ENCODE measurements at regions not wholly inside any gene's neighbourhood (a gene's known extent, or its start where the extent isn't known, plus 50 kb on each side); places are given as distances from the start of the nearest gene placed in this dataset.
"Not testable (repeated sequence)": the region's sequence is repeated elsewhere in the genome, so short reads cannot be mapped to it uniquely, and the experiment has no call there.

GRCh38 chr6:16989976-16990375 lies 111.9 kb upstream of the STMND1 start:
- H3K9me3 ChIP-seq (ENCODE audit: control insufficient read depth in 1 of 2, low read length in 2 of 2); H3K27me3 ChIP-seq (ENCODE audit: low read depth, low read length); H3K27ac ChIP-seq (ENCODE audit: low read length); H3K36me3 ChIP-seq (ENCODE audit: control insufficient read depth in 1 of 2, insufficient read depth in 2 of 2, low read length in 2 of 2); H3K4me3 ChIP-seq (ENCODE audit: low read depth in 1 of 2, low read length in 2 of 2): not testable (repeated sequence)
- H3K4me1 ChIP-seq (ENCODE audit: control insufficient read depth in 1 of 2, insufficient read depth in 2 of 2, low read length in 2 of 2): peaks cover 6 to 14% of the 10 kb centered on the region in 2 donors

- peaks cover 6 to 14% of the 10 kb centered on the region in 2 donors for H3K4me1 ChIP-seq (ENCODE audit: control insufficient read depth in 1 of 2, insufficient read depth in 2 of 2, low read length in 2 of 2)
- peaks cover 0 to 2% of the 10 kb centered on the region in 2 donors for H3K9me3 ChIP-seq (ENCODE audit: control insufficient read depth in 1 of 2, low read length in 2 of 2)
- no peak overlapping the region for H3K27ac ChIP-seq (ENCODE audit: low read length)
- no peak overlapping the region for H3K4me3 ChIP-seq (ENCODE audit: low read depth in 1 of 2, low read length in 2 of 2)
- no peaks in the 10 kb centered on the region for H3K36me3 ChIP-seq (ENCODE audit: control insufficient read depth in 1 of 2, insufficient read depth in 2 of 2, low read length in 2 of 2)
- no peaks in the 10 kb centered on the region for H3K27me3 ChIP-seq (ENCODE audit: low read depth, low read length)
Measured at GRCh38 chr6:16989382-16989781, 112.5 kb upstream of the STMND1 start.

- Histone ChIP-seq H3K4me1 (ENCODE audit: control insufficient read depth in 1 of 2, insufficient read depth in 2 of 2, low read length in 2 of 2) (peaks cover 6 to 14% of the 10 kb centered on the region in 2 donors), H3K4me3 (ENCODE audit: low read depth in 1 of 2, low read length in 2 of 2) (no peak overlapping the region), H3K27ac (ENCODE audit: low read length) (no peak overlapping the region), H3K9me3 (ENCODE audit: control insufficient read depth in 1 of 2, low read length in 2 of 2) (peaks cover 0 to 2% of the 10 kb centered on the region in 2 donors), H3K27me3 (ENCODE audit: low read depth, low read length) (no peaks in the 10 kb centered on the region), H3K36me3 (ENCODE audit: control insufficient read depth in 1 of 2, insufficient read depth in 2 of 2, low read length in 2 of 2) (no peaks in the 10 kb centered on the region)
Measured at GRCh38 chr6:16987996-16988395, 113.9 kb upstream of the STMND1 start.

GRCh38 chr6:16985513-16986284 lies 116.2 kb upstream of the STMND1 start:
- Histone ChIP-seq H3K4me1 (ENCODE audit: control insufficient read depth in 1 of 2, insufficient read depth in 2 of 2, low read length in 2 of 2) (peaks cover 6 to 14% of the 10 kb centered on the region in 2 donors), H3K27ac (ENCODE audit: low read length) (peak overlapping the region; percentile 17), H3K27me3 (ENCODE audit: low read depth, low read length) (no peaks in the 10 kb centered on the region), H3K4me3 (ENCODE audit: low read depth in 1 of 2, low read length in 2 of 2) (peak overlapping the region; percentile 22 to 50), H3K36me3 (ENCODE audit: control insufficient read depth in 1 of 2, insufficient read depth in 2 of 2, low read length in 2 of 2) (no peaks in the 10 kb centered on the region), H3K9me3 (ENCODE audit: control insufficient read depth in 1 of 2, low read length in 2 of 2) (peaks cover 0 to 2% of the 10 kb centered on the region in 2 donors)

GRCh38 chr6:16982807-16983206 lies 119.0 kb upstream of the STMND1 start:
- H3K36me3 ChIP-seq (ENCODE audit: control insufficient read depth in 1 of 2, insufficient read depth in 2 of 2, low read length in 2 of 2): no peaks in the 10 kb centered on the region
- no peaks in the 10 kb centered on the region for H3K27me3 ChIP-seq (ENCODE audit: low read depth, low read length)
- no peaks in the 10 kb centered on the region for H3K9me3 ChIP-seq (ENCODE audit: control insufficient read depth in 1 of 2, low read length in 2 of 2)
- no peak overlapping the region for H3K4me3 ChIP-seq (ENCODE audit: low read depth in 1 of 2, low read length in 2 of 2)
- H3K27ac ChIP-seq (ENCODE audit: low read length): no peak overlapping the region
- peaks cover 6 to 14% of the 10 kb centered on the region in 2 donors for H3K4me1 ChIP-seq (ENCODE audit: control insufficient read depth in 1 of 2, insufficient read depth in 2 of 2, low read length in 2 of 2)

GRCh38 chr6:16979677-16980370 lies 122.0 kb upstream of the STMND1 start:
- no peaks in the 10 kb centered on the region for H3K9me3 ChIP-seq (ENCODE audit: control insufficient read depth in 1 of 2, low read length in 2 of 2)
- H3K4me1 ChIP-seq (ENCODE audit: control insufficient read depth in 1 of 2, insufficient read depth in 2 of 2, low read length in 2 of 2): no peaks in the 10 kb centered on the region

GRCh38 chr6:16978686-16979085 lies 123.2 kb upstream of the STMND1 start:
- Histone ChIP-seq H3K9me3 (ENCODE audit: control insufficient read depth in 1 of 2, low read length in 2 of 2) (no peaks in the 10 kb centered on the region), H3K27ac (ENCODE audit: low read length) (no peak overlapping the region), H3K27me3 (ENCODE audit: low read depth, low read length) (no peaks in the 10 kb centered on the region), H3K4me3 (ENCODE audit: low read depth in 1 of 2, low read length in 2 of 2) (no peak overlapping the region), H3K4me1 (ENCODE audit: control insufficient read depth in 1 of 2, insufficient read depth in 2 of 2, low read length in 2 of 2) (no peaks in the 10 kb centered on the region), H3K36me3 (ENCODE audit: control insufficient read depth in 1 of 2, insufficient read depth in 2 of 2, low read length in 2 of 2) (no peaks in the 10 kb centered on the region)

More at GRCh38 chr6:16979677-16980370, 122.0 kb upstream of the STMND1 start:
- no peaks in the 10 kb centered on the region for H3K36me3 ChIP-seq (ENCODE audit: control insufficient read depth in 1 of 2, insufficient read depth in 2 of 2, low read length in 2 of 2)
- H3K27me3 ChIP-seq (ENCODE audit: low read depth, low read length): no peaks in the 10 kb centered on the region
- no peak overlapping the region for H3K27ac ChIP-seq (ENCODE audit: low read length)
- no peak overlapping the region for H3K4me3 ChIP-seq (ENCODE audit: low read depth in 1 of 2, low read length in 2 of 2)

GRCh38 chr6:16976385-16977183 lies 125.3 kb upstream of the STMND1 start:
- Histone ChIP-seq H3K27me3 (ENCODE audit: low read depth, low read length) (no peaks in the 10 kb centered on the region), H3K9me3 (ENCODE audit: control insufficient read depth in 1 of 2, low read length in 2 of 2) (no peaks in the 10 kb centered on the region)

GRCh38 chr6:16974704-16975359 lies 127.0 kb upstream of the STMND1 start:
- Histone ChIP-seq H3K27ac (ENCODE audit: low read length) (no peak overlapping the region), H3K9me3 (ENCODE audit: control insufficient read depth in 1 of 2, low read length in 2 of 2) (no peaks in the 10 kb centered on the region), H3K27me3 (ENCODE audit: low read depth, low read length) (no peaks in the 10 kb centered on the region), H3K36me3 (ENCODE audit: control insufficient read depth in 1 of 2, insufficient read depth in 2 of 2, low read length in 2 of 2) (no peaks in the 10 kb centered on the region), H3K4me3 (ENCODE audit: low read depth in 1 of 2, low read length in 2 of 2) (no peak overlapping the region), H3K4me1 (ENCODE audit: control insufficient read depth in 1 of 2, insufficient read depth in 2 of 2, low read length in 2 of 2) (no peaks in the 10 kb centered on the region)

More at GRCh38 chr6:16976385-16977183, 125.3 kb upstream of the STMND1 start:
- Histone ChIP-seq H3K4me1 (ENCODE audit: control insufficient read depth in 1 of 2, insufficient read depth in 2 of 2, low read length in 2 of 2) (no peaks in the 10 kb centered on the region), H3K4me3 (ENCODE audit: low read depth in 1 of 2, low read length in 2 of 2) (no peak overlapping the region), H3K27ac (ENCODE audit: low read length) (no peak overlapping the region), H3K36me3 (ENCODE audit: control insufficient read depth in 1 of 2, insufficient read depth in 2 of 2, low read length in 2 of 2) (no peaks in the 10 kb centered on the region)

GRCh38 chr6:16974387-16974673 lies 127.5 kb upstream of the STMND1 start:
- Histone ChIP-seq H3K9me3 (ENCODE audit: control insufficient read depth in 1 of 2, low read length in 2 of 2) (no peaks in the 10 kb centered on the region), H3K27ac (ENCODE audit: low read length) (no peak overlapping the region), H3K36me3 (ENCODE audit: control insufficient read depth in 1 of 2, insufficient read depth in 2 of 2, low read length in 2 of 2) (no peaks in the 10 kb centered on the region), H3K27me3 (ENCODE audit: low read depth, low read length) (no peaks in the 10 kb centered on the region), H3K4me3 (ENCODE audit: low read depth in 1 of 2, low read length in 2 of 2) (no peak overlapping the region), H3K4me1 (ENCODE audit: control insufficient read depth in 1 of 2, insufficient read depth in 2 of 2, low read length in 2 of 2) (no peaks in the 10 kb centered on the region)

All from muscle layer of duodenum (tissue), 2 donors.